ENCODE measurements at regions not wholly inside any gene's neighbourhood (a gene's known extent, or its start where the extent isn't known, plus 50 kb on each side); places are given as distances from the start of the nearest gene placed in this dataset.

DNA sequence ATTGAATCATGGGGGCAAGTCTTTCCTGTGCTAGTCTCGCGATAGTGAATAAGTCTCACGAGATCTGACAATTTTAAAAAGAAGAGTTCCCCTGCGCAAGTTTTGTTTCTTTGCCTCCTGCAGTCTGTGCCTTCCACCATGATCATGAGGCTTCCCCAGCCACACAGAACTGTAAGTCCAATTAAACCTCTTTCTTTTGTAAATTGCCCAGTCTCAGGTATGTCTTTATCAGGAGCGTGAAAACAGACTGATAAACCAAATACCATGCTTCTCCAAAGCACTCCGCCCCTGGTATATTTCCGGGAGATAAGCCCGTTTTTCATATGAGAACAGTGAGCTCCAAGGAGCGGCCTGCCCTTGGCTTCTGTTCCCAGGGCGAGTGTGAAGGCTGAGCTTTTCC, 118.9 kb downstream of the EVX1 start:
- TF ChIP-seq POLR2A (IDR thresholded peaks at IDR 0.05), result no peak
- TF ChIP-seq, protein P1, sequence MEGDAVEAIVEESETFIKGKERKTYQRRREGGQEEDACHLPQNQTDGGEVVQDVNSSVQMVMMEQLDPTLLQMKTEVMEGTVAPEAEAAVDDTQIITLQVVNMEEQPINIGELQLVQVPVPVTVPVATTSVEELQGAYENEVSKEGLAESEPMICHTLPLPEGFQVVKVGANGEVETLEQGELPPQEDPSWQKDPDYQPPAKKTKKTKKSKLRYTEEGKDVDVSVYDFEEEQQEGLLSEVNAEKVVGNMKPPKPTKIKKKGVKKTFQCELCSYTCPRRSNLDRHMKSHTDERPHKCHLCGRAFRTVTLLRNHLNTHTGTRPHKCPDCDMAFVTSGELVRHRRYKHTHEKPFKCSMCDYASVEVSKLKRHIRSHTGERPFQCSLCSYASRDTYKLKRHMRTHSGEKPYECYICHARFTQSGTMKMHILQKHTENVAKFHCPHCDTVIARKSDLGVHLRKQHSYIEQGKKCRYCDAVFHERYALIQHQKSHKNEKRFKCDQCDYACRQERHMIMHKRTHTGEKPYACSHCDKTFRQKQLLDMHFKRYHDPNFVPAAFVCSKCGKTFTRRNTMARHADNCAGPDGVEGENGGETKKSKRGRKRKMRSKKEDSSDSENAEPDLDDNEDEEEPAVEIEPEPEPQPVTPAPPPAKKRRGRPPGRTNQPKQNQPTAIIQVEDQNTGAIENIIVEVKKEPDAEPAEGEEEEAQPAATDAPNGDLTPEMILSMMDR (IDR thresholded peaks at IDR 0.05), result no peak
- TF ChIP-seq POLR2AphosphoS5 (IDR thresholded peaks at IDR 0.05), result no peak

All from upper lobe of left lung (tissue), 4 donors.